Loucy (cell line): ENCODE measurements at regions not wholly inside any gene's neighbourhood (a gene's known extent, or its start where the extent isn't known, plus 50 kb on each side); places are given as distances from the start of the nearest gene placed in this dataset.

ENCODE experiments used
- CTCF ChIP-seq: fragments of 200-600 bp; sonication (generic); conservative IDR thresholded peaks from 2 replicates; pipeline ENCODE4 v1.5.1; 2014; ENCODE audit warnings: mild to moderate bottlenecking, antibody characterized with exemption, low read length
- EZH2phosphoT487 ChIP-seq: fragments of 200-600 bp; IDR thresholded peaks from 2 replicates; pipeline ENCODE4 v1.6.1; 2018; ENCODE audit warnings: antibody characterized with exemption, mild to moderate bottlenecking, moderate library complexity, borderline replicate concordance

DNA sequence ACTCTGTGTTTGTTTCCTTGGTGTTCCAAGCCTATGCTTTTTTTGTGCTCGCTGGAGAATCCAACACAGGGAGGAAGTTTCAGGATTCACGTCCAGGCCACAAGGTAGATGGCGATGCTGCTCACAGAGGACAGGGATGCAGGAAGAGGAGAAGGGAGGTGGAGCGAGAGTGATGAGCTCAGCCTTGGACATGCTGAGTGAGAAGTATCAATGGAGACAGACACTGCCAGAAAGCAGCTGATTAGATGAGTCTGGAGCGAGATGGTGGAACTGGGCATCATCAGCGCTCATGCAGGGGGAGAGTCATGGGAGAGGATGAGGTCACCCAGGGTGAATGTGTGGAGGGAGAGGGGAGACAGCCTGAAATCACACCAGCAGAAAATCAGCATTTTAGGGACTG lies 110.0 kb downstream of the GLUL start:
- TF ChIP-seq CTCF (no peak), EZH2phosphoT487 (no peak)
